ENCODE measurements at regions not wholly inside any gene's neighbourhood (a gene's known extent, or its start where the extent isn't known, plus 50 kb on each side); places are given as distances from the start of the nearest gene placed in this dataset.
"Not testable (repeated sequence)": the region's sequence is repeated elsewhere in the genome, so short reads cannot be mapped to it uniquely, and the experiment has no call there.

- H3K4me3 ChIP-seq (ENCODE audit: low read length), result no peak overlapping the region
- no peak overlapping the region for H4K5ac ChIP-seq (ENCODE audit: low read length)
- no peaks in the 10 kb centered on the region for H3K36me3 ChIP-seq (ENCODE audit: control insufficient read depth, insufficient read depth, low read length)
- H3K27ac ChIP-seq (ENCODE audit: low read depth, low read length), result no peak overlapping the region
- no peak overlapping the region for H3K4me2 ChIP-seq (ENCODE audit: low read length)
- H3K56ac ChIP-seq (ENCODE audit: low read length), result no peak overlapping the region
- peaks cover 2% of the 10 kb centered on the region for H3K4me1 ChIP-seq (ENCODE audit: control insufficient read depth, low read depth, low read length)
- H3K23ac ChIP-seq (ENCODE audit: low read length), result no peak overlapping the region
- no peak overlapping the region for H4K8ac ChIP-seq (ENCODE audit: low read depth, low read length)
- no peak overlapping the region for H2BK120ac ChIP-seq (ENCODE audit: low read depth, low read length)
- no peaks in the 10 kb centered on the region for H3K27me3 ChIP-seq (ENCODE audit: insufficient read depth, low read length, poor library complexity)
- no peak overlapping the region for H3K18ac ChIP-seq (ENCODE audit: low read length)
- H3K79me1 ChIP-seq (ENCODE audit: low read length), result no peaks in the 10 kb centered on the region
- no peak overlapping the region for H3K4ac ChIP-seq (ENCODE audit: low read depth, low read length)
- H2BK5ac ChIP-seq (ENCODE audit: low read length), result no peak overlapping the region
- no peak overlapping the region for H2AK5ac ChIP-seq (ENCODE audit: low read length)
- no peak overlapping the region for H3K9ac ChIP-seq (ENCODE audit: low read length)
- no peaks in the 10 kb centered on the region for H3K79me2 ChIP-seq (ENCODE audit: control insufficient read depth, insufficient read depth, low read length)
- no CpG with 5 or more reads among the region's 1 CpG for whole genome bisulfite sequencing (ENCODE audit: extremely low coverage, insufficient coverage, low lambda C conversion rate)
- H2BK15ac ChIP-seq (replicated peaks; ENCODE audit: low read depth), result no peak overlapping the region
- DNase-seq, result no peak
These were observed 251.6 kb upstream of the PTGER4 start for GRCh38 chr5:40428126-40428525.

GRCh38 chr5:40417046-40417810, 262.5 kb upstream of the PTGER4 start:
- not testable (repeated sequence) for H2BK5ac ChIP-seq (ENCODE audit: low read length); H3K4me3 ChIP-seq (ENCODE audit: low read length); H3K79me1 ChIP-seq (ENCODE audit: low read length); H2BK15ac ChIP-seq (replicated peaks; ENCODE audit: low read depth); H3K23ac ChIP-seq (ENCODE audit: low read length); H3K4me2 ChIP-seq (ENCODE audit: low read length); H3K36me3 ChIP-seq (ENCODE audit: control insufficient read depth, insufficient read depth, low read length); H3K18ac ChIP-seq (ENCODE audit: low read length); H3K27ac ChIP-seq (ENCODE audit: low read depth, low read length); H3K56ac ChIP-seq (ENCODE audit: low read length); H4K8ac ChIP-seq (ENCODE audit: low read depth, low read length); H3K9ac ChIP-seq (ENCODE audit: low read length); H3K4me1 ChIP-seq (ENCODE audit: control insufficient read depth, low read depth, low read length); H2AK5ac ChIP-seq (ENCODE audit: low read length); H3K79me2 ChIP-seq (ENCODE audit: control insufficient read depth, insufficient read depth, low read length); H4K5ac ChIP-seq (ENCODE audit: low read length); DNase-seq; H2BK120ac ChIP-seq (ENCODE audit: low read depth, low read length); H3K27me3 ChIP-seq (ENCODE audit: insufficient read depth, low read length, poor library complexity); H3K4ac ChIP-seq (ENCODE audit: low read depth, low read length)
- WGBS (ENCODE audit: extremely low coverage, insufficient coverage, low lambda C conversion rate), result no CpG with 5 or more reads among the region's 8 CpGs

- H3K4me2 ChIP-seq (ENCODE audit: low read length), result no peak overlapping the region
- no peak for DNase-seq
- H3K4me3 ChIP-seq (ENCODE audit: low read length), result no peak overlapping the region
- H3K4ac ChIP-seq (ENCODE audit: low read depth, low read length), result no peak overlapping the region
- no peaks in the 10 kb centered on the region for H3K79me2 ChIP-seq (ENCODE audit: control insufficient read depth, insufficient read depth, low read length)
- no peak overlapping the region for H2BK120ac ChIP-seq (ENCODE audit: low read depth, low read length)
- no peaks in the 10 kb centered on the region for H3K4me1 ChIP-seq (ENCODE audit: control insufficient read depth, low read depth, low read length)
- H2BK15ac ChIP-seq (replicated peaks; ENCODE audit: low read depth), result no peak overlapping the region
- no peak overlapping the region for H3K23ac ChIP-seq (ENCODE audit: low read length)
- no peak overlapping the region for H2BK5ac ChIP-seq (ENCODE audit: low read length)
- no peak overlapping the region for H3K27ac ChIP-seq (ENCODE audit: low read depth, low read length)
- H3K18ac ChIP-seq (ENCODE audit: low read length), result no peak overlapping the region
- no peaks in the 10 kb centered on the region for H3K79me1 ChIP-seq (ENCODE audit: low read length)
- H2AK5ac ChIP-seq (ENCODE audit: low read length), result no peak overlapping the region
- H4K5ac ChIP-seq (ENCODE audit: low read length), result no peak overlapping the region
- no peaks in the 10 kb centered on the region for H3K36me3 ChIP-seq (ENCODE audit: control insufficient read depth, insufficient read depth, low read length)
- no peak overlapping the region for H4K8ac ChIP-seq (ENCODE audit: low read depth, low read length)
- H3K27me3 ChIP-seq (ENCODE audit: insufficient read depth, low read length, poor library complexity), result no peaks in the 10 kb centered on the region
- no peak overlapping the region for H3K56ac ChIP-seq (ENCODE audit: low read length)
- no peak overlapping the region for H3K9ac ChIP-seq (ENCODE audit: low read length)
These were observed 263.1 kb upstream of the PTGER4 start for GRCh38 chr5:40416588-40416987.

- no peak overlapping the region for H3K23ac ChIP-seq (ENCODE audit: low read length)
- no peak overlapping the region for H2BK15ac ChIP-seq (replicated peaks; ENCODE audit: low read depth)
- no peak overlapping the region for H4K8ac ChIP-seq (ENCODE audit: low read depth, low read length)
- no peak overlapping the region for H3K4me3 ChIP-seq (ENCODE audit: low read length)
- no peak overlapping the region for H3K56ac ChIP-seq (ENCODE audit: low read length)
- no peaks in the 10 kb centered on the region for H3K79me1 ChIP-seq (ENCODE audit: low read length)
- no peak overlapping the region for H4K5ac ChIP-seq (ENCODE audit: low read length)
- no peaks in the 10 kb centered on the region for H3K4me1 ChIP-seq (ENCODE audit: control insufficient read depth, low read depth, low read length)
- H3K27ac ChIP-seq (ENCODE audit: low read depth, low read length), result no peak overlapping the region
- no peak overlapping the region for H3K4ac ChIP-seq (ENCODE audit: low read depth, low read length)
- no peaks in the 10 kb centered on the region for H3K27me3 ChIP-seq (ENCODE audit: insufficient read depth, low read length, poor library complexity)
- no peak for DNase-seq
- no peak overlapping the region for H3K18ac ChIP-seq (ENCODE audit: low read length)
- no peak overlapping the region for H3K4me2 ChIP-seq (ENCODE audit: low read length)
- H2BK5ac ChIP-seq (ENCODE audit: low read length), result no peak overlapping the region
- H2BK120ac ChIP-seq (ENCODE audit: low read depth, low read length), result no peak overlapping the region
- H3K79me2 ChIP-seq (ENCODE audit: control insufficient read depth, insufficient read depth, low read length), result no peaks in the 10 kb centered on the region
- H3K9ac ChIP-seq (ENCODE audit: low read length), result no peak overlapping the region
- H3K36me3 ChIP-seq (ENCODE audit: control insufficient read depth, insufficient read depth, low read length), result no peaks in the 10 kb centered on the region
- H2AK5ac ChIP-seq (ENCODE audit: low read length), result no peak overlapping the region
These were observed 263.6 kb upstream of the PTGER4 start for GRCh38 chr5:40416098-40416497.

GRCh38 chr5:40414922-40415321, 264.8 kb upstream of the PTGER4 start:
- Histone ChIP-seq H3K27ac (ENCODE audit: low read depth, low read length) (no peak overlapping the region), H2BK5ac (ENCODE audit: low read length) (no peak overlapping the region), H4K5ac (ENCODE audit: low read length) (no peak overlapping the region), H3K4me1 (ENCODE audit: control insufficient read depth, low read depth, low read length) (no peaks in the 10 kb centered on the region), H3K4ac (ENCODE audit: low read depth, low read length) (no peak overlapping the region), H3K56ac (ENCODE audit: low read length) (no peak overlapping the region), H3K4me3 (ENCODE audit: low read length) (no peak overlapping the region), H3K23ac (ENCODE audit: low read length) (no peak overlapping the region), H2BK15ac (replicated peaks; ENCODE audit: low read depth) (no peak overlapping the region), H2BK120ac (ENCODE audit: low read depth, low read length) (no peak overlapping the region), H3K18ac (ENCODE audit: low read length) (no peak overlapping the region), H4K8ac (ENCODE audit: low read depth, low read length) (no peak overlapping the region), H3K79me2 (ENCODE audit: control insufficient read depth, insufficient read depth, low read length) (no peaks in the 10 kb centered on the region), H3K36me3 (ENCODE audit: control insufficient read depth, insufficient read depth, low read length) (no peaks in the 10 kb centered on the region), H3K4me2 (ENCODE audit: low read length) (no peak overlapping the region), H3K79me1 (ENCODE audit: low read length) (no peaks in the 10 kb centered on the region), H3K27me3 (ENCODE audit: insufficient read depth, low read length, poor library complexity) (no peaks in the 10 kb centered on the region), H2AK5ac (ENCODE audit: low read length) (no peak overlapping the region), H3K9ac (ENCODE audit: low read length) (no peak overlapping the region)
- DNase-seq, result no peak
- no CpG with 5 or more reads among the region's 4 CpGs for WGBS (ENCODE audit: extremely low coverage, insufficient coverage, low lambda C conversion rate)

GRCh38 chr5:40413743-40414142, 266.0 kb upstream of the PTGER4 start:
- Histone ChIP-seq H3K56ac (ENCODE audit: low read length) (no peak overlapping the region), H2BK5ac (ENCODE audit: low read length) (no peak overlapping the region), H3K79me1 (ENCODE audit: low read length) (no peaks in the 10 kb centered on the region), H3K4me2 (ENCODE audit: low read length) (no peak overlapping the region), H3K27me3 (ENCODE audit: insufficient read depth, low read length, poor library complexity) (no peaks in the 10 kb centered on the region), H3K9ac (ENCODE audit: low read length) (no peak overlapping the region), H2AK5ac (ENCODE audit: low read length) (no peak overlapping the region), H3K4ac (ENCODE audit: low read depth, low read length) (no peak overlapping the region), H2BK120ac (ENCODE audit: low read depth, low read length) (no peak overlapping the region), H3K79me2 (ENCODE audit: control insufficient read depth, insufficient read depth, low read length) (no peaks in the 10 kb centered on the region), H3K4me1 (ENCODE audit: control insufficient read depth, low read depth, low read length) (no peaks in the 10 kb centered on the region), H3K36me3 (ENCODE audit: control insufficient read depth, insufficient read depth, low read length) (no peaks in the 10 kb centered on the region), H3K27ac (ENCODE audit: low read depth, low read length) (no peak overlapping the region), H2BK15ac (replicated peaks; ENCODE audit: low read depth) (no peak overlapping the region), H4K8ac (ENCODE audit: low read depth, low read length) (no peak overlapping the region), H3K23ac (ENCODE audit: low read length) (no peak overlapping the region), H3K4me3 (ENCODE audit: low read length) (no peak overlapping the region), H3K18ac (ENCODE audit: low read length) (no peak overlapping the region), H4K5ac (ENCODE audit: low read length) (no peak overlapping the region)
- no CpG with 5 or more reads among the region's 4 CpGs for WGBS (ENCODE audit: extremely low coverage, insufficient coverage, low lambda C conversion rate)
- no peak for DNase-seq
